Myocyte (in vitro differentiated cells): ENCODE measurements at regions not wholly inside any gene's neighbourhood (a gene's known extent, or its start where the extent isn't known, plus 50 kb on each side); places are given as distances from the start of the nearest gene placed in this dataset.

Experiments
- DNase-seq: peaks from one replicate; pipeline ENCODE4 v3.0.0-alpha.2; 2012; ENCODE audit warnings: low read depth

GRCh38 chr2:74036010-74036409, 51.3 kb downstream of the TET3 start:
- DNase-seq = no peak

GRCh38 chr2:74036450-74037195, 51.9 kb downstream of the TET3 start:
- DNase-seq = no peak

GRCh38 chr2:74037379-74037860, 52.7 kb downstream of the TET3 start:
- peak; percentile 94 for DNase-seq

GRCh38 chr2:74039611-74040010, 54.9 kb downstream of the TET3 start:
- DNase-seq = peak; percentile 72

GRCh38 chr2:74041182-74041581, 56.5 kb downstream of the TET3 start:
- no peak for DNase-seq

GRCh38 chr2:74041726-74042125, 57.0 kb downstream of the TET3 start:
- peak; percentile 48 for DNase-seq

GRCh38 chr2:74042606-74043005, 57.9 kb downstream of the TET3 start:
- no peak for DNase-seq

GRCh38 chr2:74043345-74044329, 58.9 kb downstream of the TET3 start:
- DNase-seq = no peak

- no peak for DNase-seq
Measured at GRCh38 chr2:74044999-74045398, 60.3 kb downstream of the TET3 start.

- no peak for DNase-seq
Measured at GRCh38 chr2:74045454-74045853, 60.7 kb downstream of the TET3 start.

GRCh38 chr2:74046441-74046840, 61.7 kb downstream of the TET3 start:
- no peak for DNase-seq

- no peak for DNase-seq
Measured at GRCh38 chr2:74047152-74047551, 62.4 kb downstream of the TET3 start.

- no peak for DNase-seq
Measured at GRCh38 chr2:74048147-74048546, 63.4 kb downstream of the TET3 start.

- no peak for DNase-seq
Measured at GRCh38 chr2:74048843-74049519, 64.3 kb downstream of the TET3 start.

- no peak for DNase-seq
Measured at GRCh38 chr2:74050151-74050550, 65.4 kb downstream of the TET3 start.

GRCh38 chr2:74051504-74051903, 66.8 kb downstream of the TET3 start:
- DNase-seq = peak; percentile 55

- no peak for DNase-seq
Measured at GRCh38 chr2:74052732-74053710, 68.3 kb downstream of the TET3 start.

- no peak for DNase-seq
Measured at GRCh38 chr2:74053959-74054715, 69.4 kb downstream of the TET3 start.

GRCh38 chr2:74059137-74059775, 74.5 kb downstream of the TET3 start:
- no peak for DNase-seq
